IMR-90 (cell line): ENCODE measurements at regions not wholly inside any gene's neighbourhood (a gene's known extent, or its start where the extent isn't known, plus 50 kb on each side); places are given as distances from the start of the nearest gene placed in this dataset.

Experiments used
- ATAC-seq: fragments of 200-7000 bp; cut with Tn5 transposase; 2 replicates; pipeline ENCODE4 v1.9.1; 2020; ENCODE audit warnings: low read depth, mild to moderate bottlenecking, moderate library complexity
- BruUV-seq: library from RNA; stranded (reverse); fragments of 400-500 nt; replicated peaks from 2 replicates; lab custom pipeline; 2021; lab: Mats Ljungman, UMichigan
- CTCF ChIA-PET: fragments of 300-600 bp; formaldehyde crosslinking; extraction: SDS; loops from one replicate; lab custom pipeline; 2021; ENCODE audit warnings: antibody characterized with exemption; lab: Yijun Ruan, JAX
- POLR2A ChIA-PET: fragments of 300-600 bp; sonication (Branson Sonifier 250); formaldehyde crosslinking; loops from one replicate; lab custom pipeline; 2022; ENCODE audit warnings: antibody characterized with exemption; ENCODE audit not compliant: unreplicated experiment; lab: Charles Lee
- DNase-seq: peaks from one replicate; pipeline ENCODE4 v3.0.0; 2013
- H2AFZ ChIP-seq: replicated peaks from 2 replicates; pipeline ENCODE3; 2013; ENCODE audit warnings: low read length, mild to moderate bottlenecking; ENCODE audit not compliant: poor library complexity
- H2AK5ac ChIP-seq: 2 replicates; pipeline ENCODE4 v1.6.1; 2013; ENCODE audit warnings: low read depth, low read length, inconsistent platforms
- H2AK9ac ChIP-seq: replicated peaks from 2 replicates; pipeline ENCODE3; 2013; ENCODE audit warnings: mild to moderate bottlenecking, low read depth, low read length, moderate library complexity; ENCODE audit not compliant: poor library complexity
- H2BK120ac ChIP-seq: 2 replicates; pipeline ENCODE4 v1.6.1; 2013; ENCODE audit warnings: low read depth, low read length, inconsistent platforms
- H2BK15ac ChIP-seq: 3 replicates; pipeline ENCODE4 v1.6.1; 2013; ENCODE audit warnings: low read depth, low read length, inconsistent platforms
- H2BK20ac ChIP-seq: 2 replicates; pipeline ENCODE4 v1.6.1; 2013; ENCODE audit warnings: low read depth, mild to moderate bottlenecking, inconsistent platforms, low read length, moderate library complexity
- H2BK5ac ChIP-seq: 2 replicates; pipeline ENCODE4 v1.6.1; 2013; ENCODE audit warnings: mild to moderate bottlenecking, low read depth, low read length, inconsistent platforms; ENCODE audit not compliant: poor library complexity, severe bottlenecking
- H3K14ac ChIP-seq: replicated peaks from 2 replicates; pipeline ENCODE4 v1.6.1; 2013; ENCODE audit warnings: low read depth, low read length, inconsistent platforms
- H3K18ac ChIP-seq: 2 replicates; pipeline ENCODE4 v1.6.1; 2013; ENCODE audit warnings: low read depth, low read length, control low read depth
- H3K23ac ChIP-seq: 2 replicates; pipeline ENCODE4 v1.6.1; 2013; ENCODE audit warnings: low read depth, low read length, inconsistent platforms
- H3K27ac ChIP-seq: 2 replicates; pipeline ENCODE4 v1.5.1; 2013; ENCODE audit warnings: mild to moderate bottlenecking, control low read depth, low read length; ENCODE audit not compliant: insufficient read depth
- H3K27me3 ChIP-seq: 2 replicates; pipeline ENCODE4 v1.6.1; 2013; ENCODE audit warnings: low read length; ENCODE audit not compliant: control insufficient read depth, insufficient read depth
- H3K36me3 ChIP-seq: 2 replicates; pipeline ENCODE4 v1.6.1; 2013; ENCODE audit warnings: low read length, mixed read lengths; ENCODE audit not compliant: control insufficient read depth, insufficient read depth
- H3K4ac ChIP-seq: 2 replicates; pipeline ENCODE4 v1.6.1; 2013; ENCODE audit warnings: low read depth, low read length, inconsistent platforms
- H3K4me1 ChIP-seq: 2 replicates; pipeline ENCODE4 v1.6.1; 2013; ENCODE audit warnings: low read length, mixed read lengths; ENCODE audit not compliant: control insufficient read depth, insufficient read depth
- H3K4me2 ChIP-seq: 2 replicates; pipeline ENCODE4 v1.6.1; 2013; ENCODE audit warnings: low read depth, mild to moderate bottlenecking, control low read depth, low read length, moderate library complexity
- H3K4me3 ChIP-seq: 2 replicates; pipeline ENCODE4 v1.5.1; 2013; ENCODE audit warnings: low read depth, mild to moderate bottlenecking, control low read depth, low read length, moderate library complexity; ENCODE audit not compliant: insufficient read depth
- H3K56ac ChIP-seq: 2 replicates; pipeline ENCODE4 v1.6.1; 2013; ENCODE audit warnings: low read length, inconsistent platforms; ENCODE audit not compliant: insufficient read depth; ENCODE audit errors: extremely low read depth
- H3K79me1 ChIP-seq, 2 experiments: 2 replicates each; pipeline ENCODE4 v1.6.1; 2013; ENCODE audit warnings: low read length in 2 of 2, inconsistent platforms in 1 of 2, low read depth in 1 of 2
- H3K9ac ChIP-seq: 2 replicates; pipeline ENCODE4 v1.6.1; 2013; ENCODE audit warnings: low read depth, low read length, control low read depth
- H3K9me1 ChIP-seq: 2 replicates; pipeline ENCODE4 v1.6.1; 2013; ENCODE audit warnings: low read length, inconsistent platforms; ENCODE audit not compliant: insufficient read depth
- H3K9me3 ChIP-seq: 2 replicates; pipeline ENCODE4 v1.6.1; 2013; ENCODE audit warnings: low read length; ENCODE audit not compliant: control insufficient read depth, insufficient read depth
- H4K20me1 ChIP-seq: 2 replicates; pipeline ENCODE4 v1.6.1; 2013; ENCODE audit warnings: low read length, inconsistent platforms; ENCODE audit not compliant: insufficient read depth
- H4K5ac ChIP-seq: 2 replicates; pipeline ENCODE4 v1.6.1; 2013; ENCODE audit warnings: mild to moderate bottlenecking, low read depth, low read length, control low read depth
- H4K8ac ChIP-seq, 2 experiments: 2 replicates each; pipeline ENCODE4 v1.6.1; 2013; ENCODE audit warnings: low read depth in 2 of 2, low read length in 2 of 2, control low read depth in 1 of 2, inconsistent platforms in 1 of 2
- H4K91ac ChIP-seq: 2 replicates; pipeline ENCODE4 v1.6.1; 2013; ENCODE audit warnings: low read depth, low read length, inconsistent platforms; ENCODE audit not compliant: insufficient read depth
- BHLHE40 ChIP-seq: fragments of 150-350 bp; IDR thresholded peaks from 2 replicates; pipeline ENCODE4 v1.6.1; 2016; ENCODE audit warnings: mild to moderate bottlenecking, low read depth, low read length
- CEBPB ChIP-seq: IDR thresholded peaks from 2 replicates; pipeline ENCODE4 v1.6.1; 2012; ENCODE audit warnings: low read depth, low read length, improper control_type of control experiment
- CHD1 ChIP-seq: IDR thresholded peaks from 2 replicates; pipeline ENCODE4 v1.6.1; 2012; ENCODE audit warnings: low read depth, low read length, improper control_type of control experiment
- FOS ChIP-seq: fragments of 150-350 bp; IDR thresholded peaks from 2 replicates; pipeline ENCODE4 v1.6.1; 2016; ENCODE audit warnings: low read depth, low read length
- MAFK ChIP-seq: IDR thresholded peaks from 2 replicates; pipeline ENCODE4 v1.6.1; 2012; ENCODE audit warnings: low read depth, low read length, improper control_type of control experiment
- MAZ ChIP-seq: IDR thresholded peaks from 2 replicates; pipeline ENCODE4 v1.6.1; 2012; ENCODE audit warnings: low read depth, mild to moderate bottlenecking, low read length, improper control_type of control experiment, moderate library complexity, borderline replicate concordance
- MXI1 ChIP-seq: IDR thresholded peaks from 2 replicates; pipeline ENCODE4 v1.6.1; 2012; ENCODE audit warnings: low read depth, mild to moderate bottlenecking, low read length, moderate library complexity, borderline replicate concordance
- NFE2L2 ChIP-seq: fragments of 150-350 bp; IDR thresholded peaks from 2 replicates; pipeline ENCODE4 v1.6.1; 2016; ENCODE audit warnings: low read depth, mild to moderate bottlenecking, low read length
- POLR2A ChIP-seq: IDR thresholded peaks from 2 replicates; pipeline ENCODE4 v1.6.1; 2012; ENCODE audit warnings: mild to moderate bottlenecking, low read depth, low read length
- RFX5 ChIP-seq: IDR thresholded peaks from 2 replicates; pipeline ENCODE4 v1.8.0; 2012; ENCODE audit warnings: low read depth, mild to moderate bottlenecking, low read length, moderate library complexity
- SMC3 ChIP-seq: fragments of 150-350 bp; IDR thresholded peaks from 2 replicates; pipeline ENCODE4 v1.6.1; 2016; ENCODE audit warnings: low read depth, mild to moderate bottlenecking, antibody characterized with exemption, low read length, moderate library complexity
- WGBS, 2 experiments: methylation state at CpG; one replicate each; pipeline versions ENCODE4 v1.1.5 to v1.1.7; 2013; ENCODE audit warnings: missing lambda C conversion rate in 2 of 2; ENCODE audit not compliant: insufficient read length in 1 of 2; ENCODE audit errors: extremely low coverage in 2 of 2; 5-methylcytosine and 5-hydroxymethylcytosine counted together
- dilution Hi-C: fragments of 300-500 bp; cut with HindIII; formaldehyde crosslinking; loops from one replicate; pipeline ENCODE4 v1.14.3; 2018; ENCODE audit warnings: low sequenced_read_pairs; ENCODE audit not compliant: unreplicated experiment
- in situ Hi-C: fragments of 300-500 bp; cut with MboI; formaldehyde crosslinking; loops from 3 replicates; pipeline ENCODE4 v1.14.3; 2019; ENCODE audit warnings: low sequenced_read_pairs, inconsistent platforms, mixed read lengths
- intact Hi-C: fragments of 100-400 bp; cut with micrococcal nuclease; formaldehyde crosslinking; loops from 2 replicates; pipeline ENCODE4 v1.10.0; 2022
- TF ChIP-seq, protein P1 (sequence below): fragments of 150-350 bp; IDR thresholded peaks from 2 replicates; pipeline ENCODE4 v1.6.1; 2016; ENCODE audit warnings: low read depth, mild to moderate bottlenecking, low read length, moderate library complexity, borderline replicate concordance
- TF ChIP-seq, protein P2 (sequence below): conservative IDR thresholded peaks from 2 replicates; pipeline ENCODE4 v1.5.1; 2012; ENCODE audit warnings: mild to moderate bottlenecking, low read depth, low read length, improper control_type of control experiment

GRCh38 chr12:94733727-94734126, 83.4 kb upstream of the TMCC3 start:
- H3K9me1 ChIP-seq: no peaks in the 10 kb centered on the region
- no peak overlapping the region for H3K23ac ChIP-seq
- no peak overlapping the region for H2AK9ac ChIP-seq
- H2BK120ac ChIP-seq: no peak overlapping the region
- H3K9me3 ChIP-seq: no peaks in the 10 kb centered on the region
- H2BK20ac ChIP-seq: no peak overlapping the region
- H3K27me3 ChIP-seq: no peaks in the 10 kb centered on the region; the same call in 1 of the 2 replicates
- H3K14ac ChIP-seq: no peak overlapping the region
- no peaks in the 10 kb centered on the region for H3K79me1 ChIP-seq
- H3K4me3 ChIP-seq: no peak overlapping the region
- H3K36me3 ChIP-seq: no peaks in the 10 kb centered on the region
- BruUV-seq: no TSS peak
- no peak overlapping the region for H2BK15ac ChIP-seq
- no peak overlapping the region for H2AK5ac ChIP-seq
- H3K27ac ChIP-seq: no peak overlapping the region
- H3K4me1 ChIP-seq: no peaks in the 10 kb centered on the region
- no peak overlapping the region for H2AFZ ChIP-seq
- dilution Hi-C loops: no loop called here
- no peaks in the 10 kb centered on the region for H4K20me1 ChIP-seq
- no peak overlapping the region for H2BK5ac ChIP-seq
- no peak overlapping the region for H3K56ac ChIP-seq
- ChIA-PET CTCF (no interaction called here), POLR2A (interaction anchor here (0.6 kb wide), 1 partner anchor 691 kb away, joined by 7 read pairs; no protein-coding TSS in a partner anchor)
- in situ Hi-C loops: no loop called here
- TF ChIP-seq MAFK (no peak), POLR2A (no peak), CHD1 (no peak), FOS (no peak), RFX5 (no peak), SMC3 (no peak), MXI1 (no peak), CEBPB (no peak), BHLHE40 (no peak), MAZ (no peak), NFE2L2 (no peak)
- TF ChIP-seq, protein P1, sequence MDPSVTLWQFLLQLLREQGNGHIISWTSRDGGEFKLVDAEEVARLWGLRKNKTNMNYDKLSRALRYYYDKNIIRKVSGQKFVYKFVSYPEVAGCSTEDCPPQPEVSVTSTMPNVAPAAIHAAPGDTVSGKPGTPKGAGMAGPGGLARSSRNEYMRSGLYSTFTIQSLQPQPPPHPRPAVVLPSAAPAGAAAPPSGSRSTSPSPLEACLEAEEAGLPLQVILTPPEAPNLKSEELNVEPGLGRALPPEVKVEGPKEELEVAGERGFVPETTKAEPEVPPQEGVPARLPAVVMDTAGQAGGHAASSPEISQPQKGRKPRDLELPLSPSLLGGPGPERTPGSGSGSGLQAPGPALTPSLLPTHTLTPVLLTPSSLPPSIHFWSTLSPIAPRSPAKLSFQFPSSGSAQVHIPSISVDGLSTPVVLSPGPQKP: no peak
- TF ChIP-seq, protein P2, sequence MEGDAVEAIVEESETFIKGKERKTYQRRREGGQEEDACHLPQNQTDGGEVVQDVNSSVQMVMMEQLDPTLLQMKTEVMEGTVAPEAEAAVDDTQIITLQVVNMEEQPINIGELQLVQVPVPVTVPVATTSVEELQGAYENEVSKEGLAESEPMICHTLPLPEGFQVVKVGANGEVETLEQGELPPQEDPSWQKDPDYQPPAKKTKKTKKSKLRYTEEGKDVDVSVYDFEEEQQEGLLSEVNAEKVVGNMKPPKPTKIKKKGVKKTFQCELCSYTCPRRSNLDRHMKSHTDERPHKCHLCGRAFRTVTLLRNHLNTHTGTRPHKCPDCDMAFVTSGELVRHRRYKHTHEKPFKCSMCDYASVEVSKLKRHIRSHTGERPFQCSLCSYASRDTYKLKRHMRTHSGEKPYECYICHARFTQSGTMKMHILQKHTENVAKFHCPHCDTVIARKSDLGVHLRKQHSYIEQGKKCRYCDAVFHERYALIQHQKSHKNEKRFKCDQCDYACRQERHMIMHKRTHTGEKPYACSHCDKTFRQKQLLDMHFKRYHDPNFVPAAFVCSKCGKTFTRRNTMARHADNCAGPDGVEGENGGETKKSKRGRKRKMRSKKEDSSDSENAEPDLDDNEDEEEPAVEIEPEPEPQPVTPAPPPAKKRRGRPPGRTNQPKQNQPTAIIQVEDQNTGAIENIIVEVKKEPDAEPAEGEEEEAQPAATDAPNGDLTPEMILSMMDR: no peak
- WGBS, 2 experiments: 70% methylated on average over 3 of the region's 9 CpGs; no CpG with 5 or more reads in 1 of the 2 experiments
- no peak overlapping the region for H4K8ac ChIP-seq
- DNase-seq (no peak), ATAC-seq (no peak)
- intact Hi-C loops: no loop called here
- no peak overlapping the region for H3K18ac ChIP-seq
- H3K4ac ChIP-seq: no peak overlapping the region
- H3K9ac ChIP-seq: no peak overlapping the region
- H4K91ac ChIP-seq: no peak overlapping the region
- no peak overlapping the region for H4K5ac ChIP-seq
- H3K4me2 ChIP-seq: no peak overlapping the region
